CD4-positive, CD25-positive, alpha-beta regulatory T cell (primary cell): ENCODE measurements at regions not wholly inside any gene's neighbourhood (a gene's known extent, or its start where the extent isn't known, plus 50 kb on each side); places are given as distances from the start of the nearest gene placed in this dataset.
A peak's percentile ranks its signal among the peaks of the same experiment; 100 is the strongest.

Experiments
- ATAC-seq, 2 donors: fragments of 150-1000 bp; cut with Tn5 transposase; one replicate each; pipeline ENCODE4 v1.10.0; 2021; ENCODE audit warnings: low read depth in 2 of 2, moderate number of reproducible peaks in 2 of 2, moderate library complexity in 1 of 2
- DNase-seq, 3 donors: peaks; one replicate each; pipeline versions ENCODE4 v3.0.0 to v3.0.0-alpha.2; 2012 to 2022; ENCODE audit warnings: mixed read lengths in 1 of 3
- H3K27ac ChIP-seq: one replicate; pipeline ENCODE4 v1.7.0; 2013; ENCODE audit warnings: mild to moderate bottlenecking, low read length; ENCODE audit not compliant: insufficient read depth, poor library complexity, severe bottlenecking
- H3K27me3 ChIP-seq: one replicate; pipeline ENCODE4 v1.7.0; 2013; ENCODE audit warnings: low read length; ENCODE audit not compliant: control insufficient read depth, insufficient read depth
- H3K36me3 ChIP-seq: one replicate; pipeline ENCODE4 v1.7.0; 2013; ENCODE audit warnings: mild to moderate bottlenecking, low read length, moderate library complexity; ENCODE audit not compliant: control insufficient read depth, insufficient read depth
- H3K4me1 ChIP-seq: 2 replicates; pipeline ENCODE4 v1.7.0; 2013; ENCODE audit warnings: mild to moderate bottlenecking, low read length; ENCODE audit not compliant: insufficient read depth, control insufficient read depth, poor library complexity, severe bottlenecking
- H3K4me3 ChIP-seq: one replicate; pipeline ENCODE4 v1.7.0; 2013; ENCODE audit warnings: low read depth, mild to moderate bottlenecking, low read length, moderate library complexity
- H3K9me3 ChIP-seq, 2 experiments: 1 replicate in 1 of 2; 2 replicates in 1 of 2; pipeline ENCODE4 v1.7.0; 2013; ENCODE audit warnings: low read length in 2 of 2, mild to moderate bottlenecking in 1 of 2, moderate library complexity in 1 of 2; ENCODE audit not compliant: control insufficient read depth in 2 of 2
- H3K27ac Mint-ChIP-seq, 3 donors: one replicate each; pipeline ENCODE4 v1.8.0; 2020 to 2022; ENCODE audit warnings: mild to moderate bottlenecking in 3 of 3, mixed read lengths in 3 of 3, moderate library complexity in 2 of 3
- H3K27me3 Mint-ChIP-seq: one replicate; pipeline ENCODE4 v1.8.0; 2022; ENCODE audit warnings: mild to moderate bottlenecking, mixed read lengths
- H3K36me3 Mint-ChIP-seq: one replicate; pipeline ENCODE4 v1.8.0; 2020; ENCODE audit warnings: mixed read lengths
- H3K4me1 Mint-ChIP-seq, 4 donors: one replicate each; pipeline ENCODE4 v1.8.0; 2020 to 2022; ENCODE audit warnings: mixed read lengths in 4 of 4, mild to moderate bottlenecking in 1 of 4
- H3K4me3 Mint-ChIP-seq, 4 donors: one replicate each; pipeline ENCODE4 v1.8.0; 2020 to 2022; ENCODE audit warnings: mild to moderate bottlenecking in 4 of 4, mixed read lengths in 4 of 4, moderate library complexity in 3 of 4
- H3K9me3 Mint-ChIP-seq, 7 donors: one replicate each; pipeline ENCODE4 v1.8.0; 2020 to 2022; ENCODE audit warnings: mixed read lengths in 7 of 7, mild to moderate bottlenecking in 3 of 7, moderate library complexity in 2 of 7

DNA sequence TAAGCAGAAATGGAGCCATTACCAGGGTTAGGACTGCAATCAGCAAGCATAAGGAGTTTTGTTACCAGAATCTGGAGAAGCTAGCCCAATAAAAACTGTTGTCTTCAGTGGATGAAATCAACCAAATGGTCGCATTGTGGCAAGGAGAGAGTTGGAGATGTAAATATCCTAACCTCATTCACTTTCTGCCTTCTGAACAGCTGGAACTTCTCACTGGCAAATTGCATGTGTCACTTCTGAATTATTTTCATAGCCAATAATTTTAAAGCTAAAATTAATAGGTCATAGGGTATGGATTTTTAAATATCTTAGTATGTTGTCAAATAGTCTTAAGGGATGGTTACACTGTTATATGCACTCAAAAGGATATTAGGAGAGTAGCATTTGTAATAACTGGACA is 121.6 kb downstream of the SUCNR1 start:
- Histone ChIP-seq H3K36me3 (no peaks in the 10 kb centered on the region), H3K9me3 (no peaks in the 10 kb centered on the region), H3K4me3 (no peak overlapping the region), H3K27ac (no peak overlapping the region), H3K4me1 (no peaks in the 10 kb centered on the region), H3K27me3 (no peaks in the 10 kb centered on the region)
- Mint-ChIP-seq H3K27ac (peak overlapping the region in 1 of 3 donors; percentile 9), H3K4me1 (no peaks in the 10 kb centered on the region), H3K36me3 (no peaks in the 10 kb centered on the region), H3K27me3 (peaks cover 29% of the 10 kb centered on the region), H3K4me3 (no peak overlapping the region), H3K9me3 (no peaks in the 10 kb centered on the region)
- no peak for DNase-seq
- ATAC-seq = no peak

DNA sequence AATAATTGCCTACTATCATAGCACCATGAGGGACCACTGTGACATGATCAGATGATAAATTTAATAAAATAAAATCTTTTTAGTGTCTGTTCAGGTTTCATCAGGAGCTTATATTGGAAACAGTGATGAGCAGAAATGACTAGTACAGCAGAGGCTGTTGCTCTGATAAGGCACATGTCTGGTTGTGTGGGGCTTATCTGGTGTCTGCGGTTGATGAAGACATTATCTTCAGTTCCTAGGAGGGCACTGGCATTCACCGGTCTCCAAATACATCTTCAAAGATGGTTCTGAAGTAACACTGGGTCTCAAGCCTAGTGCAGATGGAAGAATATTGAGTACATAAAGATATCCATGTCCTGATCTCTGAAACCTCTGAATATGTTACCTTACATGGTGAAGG is 125.3 kb downstream of the SUCNR1 start:
- Histone ChIP-seq H3K9me3 (no peaks in the 10 kb centered on the region), H3K27ac (no peak overlapping the region), H3K36me3 (no peaks in the 10 kb centered on the region), H3K27me3 (no peaks in the 10 kb centered on the region), H3K4me1 (no peaks in the 10 kb centered on the region), H3K4me3 (no peak overlapping the region)
- H3K36me3 Mint-ChIP-seq = no peaks in the 10 kb centered on the region
- no peak overlapping the region for H3K4me3 Mint-ChIP-seq
- no peak for ATAC-seq
- no peak for DNase-seq
- H3K27me3 Mint-ChIP-seq = peaks cover 11% of the 10 kb centered on the region
- no peaks in the 10 kb centered on the region for H3K9me3 Mint-ChIP-seq
- H3K27ac Mint-ChIP-seq = no peak overlapping the region
- no peaks in the 10 kb centered on the region for H3K4me1 Mint-ChIP-seq

DNA sequence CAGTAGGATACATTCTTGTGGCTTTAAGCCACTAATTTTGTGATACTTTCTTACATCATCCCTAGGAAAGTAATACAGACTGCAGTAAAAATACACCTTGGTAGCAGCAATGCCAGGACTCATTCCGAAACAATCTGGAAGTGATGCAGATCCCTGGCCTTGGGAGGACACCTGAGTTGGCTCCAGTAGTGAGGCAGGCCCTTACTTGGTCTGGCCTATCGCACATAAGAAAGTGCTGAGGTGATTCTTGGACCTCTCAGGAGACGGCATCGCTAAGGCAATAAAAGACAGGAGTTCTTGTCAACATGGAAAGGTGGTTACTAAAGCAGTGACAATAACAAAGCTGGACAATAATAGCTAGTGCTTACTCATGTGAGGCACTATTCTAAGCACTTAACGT is 126.5 kb downstream of the SUCNR1 start:
- DNase-seq = no peak
- H3K4me3 ChIP-seq = no peak overlapping the region
- no peak overlapping the region for H3K4me3 Mint-ChIP-seq
- H3K9me3 ChIP-seq = no peaks in the 10 kb centered on the region
- H3K36me3 ChIP-seq = no peaks in the 10 kb centered on the region
- H3K27ac ChIP-seq = no peak overlapping the region
- no peaks in the 10 kb centered on the region for H3K36me3 Mint-ChIP-seq
- peaks cover 11% of the 10 kb centered on the region for H3K27me3 Mint-ChIP-seq
- H3K9me3 Mint-ChIP-seq = no peaks in the 10 kb centered on the region
- H3K4me1 Mint-ChIP-seq = no peaks in the 10 kb centered on the region
- no peak overlapping the region for H3K27ac Mint-ChIP-seq
- no peaks in the 10 kb centered on the region for H3K4me1 ChIP-seq
- no peak for ATAC-seq
- no peaks in the 10 kb centered on the region for H3K27me3 ChIP-seq

DNA sequence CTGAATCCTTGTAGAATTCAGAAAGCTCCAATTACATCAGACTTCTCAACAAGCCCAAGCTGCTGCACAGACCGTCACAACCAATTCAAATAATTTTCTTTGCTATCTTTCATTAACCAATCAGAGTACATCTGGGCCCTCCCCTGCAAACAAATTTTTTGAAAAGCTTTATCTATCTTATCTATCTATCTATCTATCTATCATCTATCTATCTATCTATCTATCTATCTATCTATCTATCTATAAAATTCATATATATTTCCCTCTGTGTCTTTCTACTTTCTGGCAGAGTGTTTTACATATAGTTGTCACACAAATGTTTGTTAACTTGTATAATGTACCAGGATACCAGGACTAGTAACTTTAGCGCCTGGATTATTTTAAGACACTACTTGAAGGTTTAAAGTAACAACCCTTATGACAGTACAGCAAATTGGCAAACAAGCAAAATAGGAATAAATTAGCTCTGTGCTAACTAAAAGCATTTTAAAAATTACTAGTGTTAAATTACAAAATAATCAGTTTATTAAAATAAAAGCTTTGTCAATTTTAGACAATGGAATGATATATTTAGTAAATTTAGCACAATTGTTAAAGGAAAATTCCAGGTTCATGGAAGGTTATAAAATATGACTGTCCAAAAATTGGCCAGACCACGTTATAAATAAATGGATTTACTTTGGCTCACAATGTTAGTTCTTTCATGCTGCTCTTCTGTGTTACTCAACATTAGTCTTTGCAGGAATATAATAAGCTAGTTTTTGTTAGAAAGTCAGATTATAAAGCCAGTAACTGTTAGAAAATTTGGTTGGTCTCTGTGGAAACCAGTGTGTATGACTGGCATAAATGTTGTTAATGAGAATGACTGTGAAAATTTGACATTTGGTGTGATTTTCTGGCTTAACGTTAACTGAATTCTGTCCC is 138.6 kb downstream of the SUCNR1 start:
- H3K9me3 ChIP-seq = no peaks in the 10 kb centered on the region
- no peak overlapping the region for H3K4me3 ChIP-seq
- H3K27ac ChIP-seq = no peak overlapping the region
- Mint-ChIP-seq H3K27me3 (peaks cover 27% of the 10 kb centered on the region), H3K36me3 (no peaks in the 10 kb centered on the region), H3K9me3 (peaks cover 0 to 1% (median 0%) of the 10 kb centered on the region in 7 donors), H3K4me1 (peaks cover 0 to 1% (median 0%) of the 10 kb centered on the region in 4 donors), H3K27ac (no peak overlapping the region), H3K4me3 (no peak overlapping the region)
- no peak for ATAC-seq
- H3K4me1 ChIP-seq = no peaks in the 10 kb centered on the region
- H3K36me3 ChIP-seq = no peaks in the 10 kb centered on the region
- peaks cover 10% of the 10 kb centered on the region for H3K27me3 ChIP-seq
- no peak for DNase-seq

DNA sequence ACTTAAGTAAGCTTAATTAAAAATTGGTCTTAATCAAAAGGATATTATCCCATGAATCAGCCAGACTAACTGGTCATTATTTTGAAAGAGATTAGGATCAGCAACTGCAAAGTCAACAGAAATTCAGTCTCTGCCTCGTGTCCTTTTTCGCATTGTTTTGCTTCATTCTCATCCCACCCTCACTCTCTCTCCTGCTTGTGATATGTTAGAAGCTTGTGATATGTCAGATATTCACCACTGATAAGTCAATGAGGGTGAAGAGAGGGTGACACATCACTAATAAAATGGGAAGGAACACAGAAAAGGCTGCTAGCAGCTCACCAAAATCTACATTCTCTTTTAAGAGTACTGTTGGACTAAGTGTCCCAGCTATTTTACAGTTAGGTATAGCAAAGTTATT is 146.1 kb downstream of the SUCNR1 start:
- peaks cover 4% of the 10 kb centered on the region for H3K27me3 ChIP-seq
- H3K9me3 ChIP-seq = no peaks in the 10 kb centered on the region
- no peaks in the 10 kb centered on the region for H3K36me3 ChIP-seq
- no peak for ATAC-seq
- H3K4me1 ChIP-seq = no peaks in the 10 kb centered on the region
- no peak for DNase-seq
- H3K27ac Mint-ChIP-seq = no peak overlapping the region
- peaks cover 0 to 1% (median 0%) of the 10 kb centered on the region in 7 donors for H3K9me3 Mint-ChIP-seq
- H3K27me3 Mint-ChIP-seq = peaks cover 9% of the 10 kb centered on the region
- H3K36me3 Mint-ChIP-seq = peaks cover 3% of the 10 kb centered on the region
- H3K4me1 Mint-ChIP-seq = peaks cover 0 to 2% (median 0%) of the 10 kb centered on the region in 4 donors
- H3K27ac ChIP-seq = no peak overlapping the region
- no peak overlapping the region for H3K4me3 Mint-ChIP-seq
- H3K4me3 ChIP-seq = no peak overlapping the region

DNA sequence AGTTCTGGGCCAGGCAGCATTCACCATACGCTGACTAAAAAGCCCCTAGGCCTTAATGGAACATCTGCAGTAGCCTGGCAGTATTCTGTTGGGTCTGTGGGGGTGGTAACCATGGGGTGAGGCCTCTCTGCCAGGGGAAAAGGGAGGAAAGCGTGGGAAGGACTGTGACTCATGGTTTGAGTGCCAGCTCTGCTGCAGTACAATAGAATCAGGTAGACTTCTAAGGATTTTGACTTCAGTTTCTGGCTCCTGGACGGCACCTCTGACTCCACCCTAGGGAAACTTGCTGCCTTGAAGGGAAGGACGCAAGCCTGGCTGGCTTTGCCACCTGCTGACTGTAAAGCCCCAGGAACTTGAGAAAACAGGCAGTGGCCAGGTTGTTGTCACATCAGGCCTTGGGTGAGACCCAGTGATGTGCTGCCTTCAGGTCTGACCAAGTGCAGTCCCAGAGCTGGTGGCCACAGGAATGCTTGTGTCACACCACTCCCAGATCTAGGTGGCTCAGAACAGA is 148.6 kb downstream of the SUCNR1 start:
- no peak overlapping the region for H3K4me3 ChIP-seq
- Mint-ChIP-seq H3K36me3 (peaks cover 3% of the 10 kb centered on the region), H3K4me1 (peaks cover 0 to 2% (median 0%) of the 10 kb centered on the region in 4 donors), H3K27ac (no peak overlapping the region), H3K9me3 (peaks cover 0 to 1% (median 0%) of the 10 kb centered on the region in 7 donors), H3K4me3 (no peak overlapping the region), H3K27me3 (peaks cover 3% of the 10 kb centered on the region)
- peaks cover 2% of the 10 kb centered on the region for H3K27me3 ChIP-seq
- H3K36me3 ChIP-seq = no peaks in the 10 kb centered on the region
- no peak for DNase-seq
- H3K9me3 ChIP-seq = no peaks in the 10 kb centered on the region
- H3K27ac ChIP-seq = no peak overlapping the region
- no peak for ATAC-seq
- no peaks in the 10 kb centered on the region for H3K4me1 ChIP-seq

DNA sequence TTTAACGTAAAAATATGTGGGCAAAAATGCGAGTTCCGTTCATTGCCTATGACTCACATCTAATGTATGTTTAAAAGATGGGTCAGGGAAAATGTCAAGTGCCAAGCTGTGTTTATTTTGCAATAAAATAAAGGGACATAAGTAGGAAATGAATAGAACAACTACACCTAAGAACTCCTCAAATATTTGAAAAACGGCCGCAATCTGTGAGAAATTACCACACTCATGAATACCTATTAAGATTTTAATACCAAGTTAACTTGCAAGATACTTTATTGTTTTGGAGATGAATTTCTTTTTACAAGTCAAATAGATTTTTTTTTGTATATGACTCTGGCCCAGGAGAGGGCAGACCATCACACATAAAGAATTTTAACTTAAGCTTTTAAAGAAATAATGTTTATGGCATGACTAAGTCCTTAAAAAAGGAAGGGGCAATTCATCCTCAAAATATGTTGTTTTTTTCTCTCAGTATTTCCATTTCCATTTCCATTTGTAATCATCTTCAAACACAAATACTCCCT is 152.7 kb downstream of the SUCNR1 start:
- Histone ChIP-seq H3K4me3 (no peak overlapping the region), H3K4me1 (no peaks in the 10 kb centered on the region), H3K9me3 (no peaks in the 10 kb centered on the region), H3K27ac (no peak overlapping the region), H3K36me3 (no peaks in the 10 kb centered on the region), H3K27me3 (no peaks in the 10 kb centered on the region)
- Mint-ChIP-seq H3K4me3 (no peak overlapping the region), H3K36me3 (no peaks in the 10 kb centered on the region), H3K4me1 (peaks cover 0 to 2% (median 0%) of the 10 kb centered on the region in 4 donors), H3K9me3 (peaks cover 0 to 1% (median 0%) of the 10 kb centered on the region in 7 donors), H3K27me3 (peaks cover 5% of the 10 kb centered on the region), H3K27ac (no peak overlapping the region)
- DNase-seq (peak in 1 of 3 donors; percentile 27), ATAC-seq (no peak)
